ENCODE measurements at regions not wholly inside any gene's neighbourhood (a gene's known extent, or its start where the extent isn't known, plus 50 kb on each side); places are given as distances from the start of the nearest gene placed in this dataset.

GRCh38 chr3:59381282-59381681 lies 331.5 kb upstream of the CFAP20DC start (continued):
- TF ChIP-seq CEBPZ (IDR thresholded peaks at IDR 0.05; ENCODE audit: low read depth, low read length) (no peak), HDAC2 (IDR thresholded peaks at IDR 0.05) (no peak), MEF2A (IDR thresholded peaks at IDR 0.05; ENCODE audit: insufficient read depth, low read depth, low read length) (no peak), BHLHE40 (IDR thresholded peaks at IDR 0.05; ENCODE audit: borderline replicate concordance in 1 of 2, low read depth in 2 of 2, low read length in 1 of 2) (no peak), BMI1 (IDR thresholded peaks at IDR 0.05; ENCODE audit: borderline replicate concordance) (no peak), FOS (IDR thresholded peaks at IDR 0.05; ENCODE audit: borderline replicate concordance, extremely low read depth, insufficient read length) (no peak), SMAD5 (IDR thresholded peaks at IDR 0.05; ENCODE audit: low read depth) (no peak), HDGF (IDR thresholded peaks at IDR 0.05) (no peak), MTA3 (IDR thresholded peaks at IDR 0.05; ENCODE audit: borderline replicate concordance, low read length) (no peak; the same call in 1 of the 2 replicates), ZBTB11 (CRISPR knock-in tag; IDR thresholded peaks at IDR 0.05) (no peak), PBX3 (IDR thresholded peaks at IDR 0.05; ENCODE audit: insufficient replicate concordance, low read depth, low read length) (no peak), POLR2AphosphoS2 (IDR thresholded peaks at IDR 0.05; ENCODE audit: low read depth, low read length) (no peak), CBX3 (IDR thresholded peaks at IDR 0.05; ENCODE audit: borderline replicate concordance, low read depth) (no peak), ZBED1 (IDR thresholded peaks at IDR 0.05; ENCODE audit: borderline replicate concordance) (no peak), NFYA (IDR thresholded peaks at IDR 0.05; ENCODE audit: borderline replicate concordance, low read depth, low read length) (no peak), ETV6 (conservative IDR thresholded peaks at IDR 0.05 in 1 of 2, IDR thresholded peaks at IDR 0.05 in 1 of 2; ENCODE audit: borderline replicate concordance in 1 of 2, low read depth in 1 of 2) (peak in 1 of 2 experiments; percentile 93; a peak in 2 of 4 replicates), YY1 (IDR thresholded peaks at IDR 0.05; ENCODE audit: low read depth, low read length) (0 out of 2 replicates have a peak, but pooled peaks have one; percentile 11), CEBPB (IDR thresholded peaks at IDR 0.05; ENCODE audit: borderline replicate concordance in 1 of 2, low read depth in 2 of 2, low read length in 2 of 2) (peak in 1 of 2 experiments; percentile 61; a peak in 1 of 4 replicates), USF2 (IDR thresholded peaks at IDR 0.05; ENCODE audit: borderline replicate concordance, low read depth, low read length) (no peak), ZZZ3 (IDR thresholded peaks at IDR 0.05; ENCODE audit: control insufficient read depth, insufficient read length, low read depth) (no peak)
- TF ChIP-seq, protein P1, sequence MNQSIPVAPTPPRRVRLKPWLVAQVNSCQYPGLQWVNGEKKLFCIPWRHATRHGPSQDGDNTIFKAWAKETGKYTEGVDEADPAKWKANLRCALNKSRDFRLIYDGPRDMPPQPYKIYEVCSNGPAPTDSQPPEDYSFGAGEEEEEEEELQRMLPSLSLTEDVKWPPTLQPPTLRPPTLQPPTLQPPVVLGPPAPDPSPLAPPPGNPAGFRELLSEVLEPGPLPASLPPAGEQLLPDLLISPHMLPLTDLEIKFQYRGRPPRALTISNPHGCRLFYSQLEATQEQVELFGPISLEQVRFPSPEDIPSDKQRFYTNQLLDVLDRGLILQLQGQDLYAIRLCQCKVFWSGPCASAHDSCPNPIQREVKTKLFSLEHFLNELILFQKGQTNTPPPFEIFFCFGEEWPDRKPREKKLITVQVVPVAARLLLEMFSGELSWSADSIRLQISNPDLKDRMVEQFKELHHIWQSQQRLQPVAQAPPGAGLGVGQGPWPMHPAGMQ (IDR thresholded peaks at IDR 0.05; ENCODE audit: borderline replicate concordance) = no peak
